ENCODE measurements at regions not wholly inside any gene's neighbourhood (a gene's known extent, or its start where the extent isn't known, plus 50 kb on each side); places are given as distances from the start of the nearest gene placed in this dataset.

- Histone ChIP-seq H3K4me2 (ENCODE audit: low read length) (no peak overlapping the region), H3K4me3 (ENCODE audit: low read depth, low read length, poor library complexity, severe bottlenecking) (no peak overlapping the region), H3K27ac (ENCODE audit: low read depth, low read length, poor library complexity, severe bottlenecking) (no peak overlapping the region), H3F3A (ENCODE audit: insufficient read depth, low read length) (no peaks in the 10 kb centered on the region), H3K36me3 (ENCODE audit: insufficient read depth, low read length) (no peaks in the 10 kb centered on the region), H3K9me2 (ENCODE audit: low read depth, low read length) (no peaks in the 10 kb centered on the region), H4K20me1 (ENCODE audit: insufficient read depth, low read length) (no peaks in the 10 kb centered on the region), H3K9ac (ENCODE audit: low read length) (no peak overlapping the region), H3K27me3 (ENCODE audit: insufficient read depth, low read length) (no peaks in the 10 kb centered on the region), H3K4me1 (ENCODE audit: insufficient read depth, low read length, severe bottlenecking) (no peaks in the 10 kb centered on the region), H2AFZ (ENCODE audit: low read length) (no peak overlapping the region), H3K9me3 (ENCODE audit: low read length) (no peaks in the 10 kb centered on the region), H3K79me2 (ENCODE audit: insufficient read depth, low read length) (no peaks in the 10 kb centered on the region)
- TF ChIP-seq CTCF (IDR thresholded peaks at IDR 0.05; ENCODE audit: low read length), result no peak
- TF ChIP-seq EZH2 (IDR thresholded peaks at IDR 0.05; ENCODE audit: borderline replicate concordance, low read length), result no peak
Measured at GRCh38 chr2:200185628-200186000, 120.9 kb upstream of the SPATS2L start.

- no peak for TF ChIP-seq CTCF (IDR thresholded peaks at IDR 0.05; ENCODE audit: low read length)
- TF ChIP-seq EZH2 (IDR thresholded peaks at IDR 0.05; ENCODE audit: borderline replicate concordance, low read length), result no peak
- H3K27me3 ChIP-seq (ENCODE audit: insufficient read depth, low read length), result no peaks in the 10 kb centered on the region
- no peak overlapping the region for H3K27ac ChIP-seq (ENCODE audit: low read depth, low read length, poor library complexity, severe bottlenecking)
- H4K20me1 ChIP-seq (ENCODE audit: insufficient read depth, low read length), result no peaks in the 10 kb centered on the region
- H3K4me3 ChIP-seq (ENCODE audit: low read depth, low read length, poor library complexity, severe bottlenecking), result no peak overlapping the region
- H3K36me3 ChIP-seq (ENCODE audit: insufficient read depth, low read length), result no peaks in the 10 kb centered on the region
- no peaks in the 10 kb centered on the region for H3K9me3 ChIP-seq (ENCODE audit: low read length)
- no peaks in the 10 kb centered on the region for H3K4me1 ChIP-seq (ENCODE audit: insufficient read depth, low read length, severe bottlenecking)
- no peak overlapping the region for H3K9ac ChIP-seq (ENCODE audit: low read length)
- H3K9me2 ChIP-seq (ENCODE audit: low read depth, low read length), result no peaks in the 10 kb centered on the region
- H3F3A ChIP-seq (ENCODE audit: insufficient read depth, low read length), result no peaks in the 10 kb centered on the region
- no peaks in the 10 kb centered on the region for H3K79me2 ChIP-seq (ENCODE audit: insufficient read depth, low read length)
- no peak overlapping the region for H3K4me2 ChIP-seq (ENCODE audit: low read length)
- no peak overlapping the region for H2AFZ ChIP-seq (ENCODE audit: low read length)
Measured at GRCh38 chr2:200186002-200186401, 120.5 kb upstream of the SPATS2L start.

GRCh38 chr2:200188876-200189275 lies 117.6 kb upstream of the SPATS2L start:
- Histone ChIP-seq H3K4me1 (ENCODE audit: insufficient read depth, low read length, severe bottlenecking) (no peaks in the 10 kb centered on the region), H3K36me3 (ENCODE audit: insufficient read depth, low read length) (no peaks in the 10 kb centered on the region), H3K4me2 (ENCODE audit: low read length) (no peak overlapping the region), H2AFZ (ENCODE audit: low read length) (no peak overlapping the region), H4K20me1 (ENCODE audit: insufficient read depth, low read length) (no peaks in the 10 kb centered on the region), H3K4me3 (ENCODE audit: low read depth, low read length, poor library complexity, severe bottlenecking) (no peak overlapping the region), H3K9me2 (ENCODE audit: low read depth, low read length) (no peaks in the 10 kb centered on the region), H3K27ac (ENCODE audit: low read depth, low read length, poor library complexity, severe bottlenecking) (no peak overlapping the region), H3K27me3 (ENCODE audit: insufficient read depth, low read length) (no peaks in the 10 kb centered on the region), H3K9me3 (ENCODE audit: low read length) (no peaks in the 10 kb centered on the region), H3K9ac (ENCODE audit: low read length) (no peak overlapping the region), H3F3A (ENCODE audit: insufficient read depth, low read length) (no peaks in the 10 kb centered on the region), H3K79me2 (ENCODE audit: insufficient read depth, low read length) (no peaks in the 10 kb centered on the region)
- TF ChIP-seq EZH2 (IDR thresholded peaks at IDR 0.05; ENCODE audit: borderline replicate concordance, low read length) (no peak), CTCF (IDR thresholded peaks at IDR 0.05; ENCODE audit: low read length) (no peak)

Data from OCI-LY1 (cell line).